Prostate gland (tissue), 2 donors: ENCODE measurements at regions not wholly inside any gene's neighbourhood (a gene's known extent, or its start where the extent isn't known, plus 50 kb on each side); places are given as distances from the start of the nearest gene placed in this dataset.
"Not testable (repeated sequence)": the region's sequence is repeated elsewhere in the genome, so short reads cannot be mapped to it uniquely, and the experiment has no call there.

ENCODE experiments used
- DNase-seq: peaks from one replicate; pipeline ENCODE4 v3.0.0-alpha.2; 2019; ENCODE audit warnings: low spot score
- H3K27ac ChIP-seq, 2 donors: fragments of 200-600 bp; sonication (generic); 2 replicates each; pipeline ENCODE4 v1.5.1; 2017 to 2019
- H3K27me3 ChIP-seq: fragments of 200-600 bp; sonication (generic); replicated peaks from 2 replicates; pipeline ENCODE4 v1.5.1; 2019; ENCODE audit not compliant: insufficient read depth
- H3K36me3 ChIP-seq, 2 donors: fragments of 200-600 bp; sonication (generic); 1 replicate in 1 of 2; 2 replicates in 1 of 2; pipeline versions ENCODE4 v1.5.1 to v1.8.1; 2017 to 2019
- H3K4me1 ChIP-seq: fragments of 200-600 bp; sonication (generic); replicated peaks from 2 replicates; pipeline ENCODE4 v1.5.1; 2019
- H3K4me3 ChIP-seq, 2 donors: fragments of 200-600 bp; sonication (generic); 2 replicates each; pipeline ENCODE4 v1.5.1; 2017 to 2019
- H3K9me3 ChIP-seq: fragments of 200-600 bp; sonication (generic); 2 replicates; pipeline ENCODE4 v1.5.1; 2017
- CTCF ChIP-seq, 4 experiments: fragments of 200-600 bp in 2 of 4; fragments of 450-650 bp in 2 of 4; sonication (generic) in 2 of 4; IDR thresholded peaks; 1 replicate in 3 of 4; 2 replicates in 1 of 4; pipeline ENCODE4 v1.5.1; 2016 to 2019; ENCODE audit warnings: antibody characterized with exemption in 4 of 4, mild to moderate bottlenecking in 2 of 4, moderate library complexity in 2 of 4
- POLR2A ChIP-seq: fragments of 450-650 bp; IDR thresholded peaks from one replicate; pipeline ENCODE4 v1.6.1; 2016; ENCODE audit warnings: antibody characterized with exemption, mild to moderate bottlenecking
- POLR2AphosphoS5 ChIP-seq: sonication (generic); formaldehyde crosslinking; IDR thresholded peaks from one replicate; pipeline ENCODE4 v1.6.1; 2017; ENCODE audit warnings: antibody characterized with exemption
- WGBS: methylation state at CpG from one replicate; pipeline ENCODE4 v1.1.5; 2018; 5-methylcytosine and 5-hydroxymethylcytosine counted together
- intact Hi-C: fragments of 100-400 bp; cut with DNase I; formaldehyde crosslinking; loops from one replicate; pipeline ENCODE4 v1.14.2; 2022

- Histone ChIP-seq H3K36me3 (no peaks in the 10 kb centered on the region), H3K4me3 (no peak overlapping the region), H3K27ac (no peak overlapping the region), H3K27me3 (no peaks in the 10 kb centered on the region), H3K4me1 (no peaks in the 10 kb centered on the region), H3K9me3 (no peaks in the 10 kb centered on the region)
- no peak for DNase-seq
- TF ChIP-seq CTCF (IDR thresholded peaks at IDR 0.05) (no peak), POLR2AphosphoS5 (no peak), POLR2A (no peak)
- intact Hi-C loops, result no loop called here
- WGBS, result 69% methylated on average over 9 of the region's 9 CpGs
Observed at GRCh38 chr18:14949800-14950664, 202.1 kb downstream of the ANKRD30B start.

DNA sequence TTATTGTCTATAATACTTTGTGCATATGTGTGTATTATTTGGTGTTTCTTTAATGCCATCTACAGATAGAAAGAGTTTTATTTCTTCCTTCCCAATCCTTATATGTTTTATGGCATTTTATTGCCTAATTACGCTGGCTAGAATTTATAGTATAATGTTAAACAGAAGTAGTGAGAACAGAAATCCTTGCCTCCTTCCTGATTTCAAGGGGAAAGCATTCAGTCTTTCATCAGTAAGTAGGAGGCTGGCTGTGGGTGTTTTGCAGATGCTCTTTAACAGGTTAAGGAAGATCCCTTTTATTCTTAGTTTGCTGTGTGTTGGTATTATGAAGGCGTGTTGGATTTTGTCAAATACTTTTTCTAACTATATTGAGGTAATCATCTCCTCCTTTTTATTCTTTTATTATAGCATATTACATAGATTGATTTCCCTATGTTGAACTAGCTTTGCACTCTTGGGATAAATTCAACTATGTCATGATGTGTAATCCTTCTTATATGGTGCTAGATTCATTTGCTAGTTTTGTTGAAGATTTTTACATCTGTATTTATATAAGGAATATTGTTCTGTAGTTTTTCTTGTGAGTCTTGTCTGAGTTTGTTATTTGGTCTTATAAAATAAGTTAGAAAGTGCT is 204.6 kb downstream of the ANKRD30B start:
- WGBS, result 56% methylated on average over 2 of the region's 2 CpGs

DNA sequence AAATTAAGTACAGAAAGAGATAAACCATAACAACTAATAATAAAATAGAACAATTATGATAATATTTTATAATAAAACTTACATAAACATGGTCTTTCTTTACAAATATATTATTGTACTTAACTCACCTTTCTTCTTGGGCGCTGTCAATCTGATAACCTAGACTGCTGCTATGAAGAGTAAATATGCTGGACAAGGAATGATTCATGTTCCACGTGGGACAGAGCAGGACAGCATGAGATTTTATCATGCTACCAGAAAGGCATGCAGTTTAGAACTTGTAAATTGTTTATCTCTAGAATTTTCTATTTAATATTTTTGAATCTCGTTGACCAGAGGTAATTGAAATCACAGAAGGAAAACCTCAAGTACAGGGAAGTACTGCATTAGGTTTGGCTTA is 210.7 kb downstream of the ANKRD30B start:
- Histone ChIP-seq H3K27me3 (no peaks in the 10 kb centered on the region), H3K4me1 (no peaks in the 10 kb centered on the region), H3K27ac (no peak overlapping the region), H3K9me3 (no peaks in the 10 kb centered on the region), H3K4me3 (no peak overlapping the region), H3K36me3 (no peaks in the 10 kb centered on the region)
- intact Hi-C loops, result no loop called here
- TF ChIP-seq CTCF (IDR thresholded peaks at IDR 0.05), result no peak
- no peak for TF ChIP-seq POLR2A
- TF ChIP-seq POLR2AphosphoS5, result no peak
- 43% methylated on average over 3 of the region's 3 CpGs for WGBS
- DNase-seq, result no peak

More for the DNA sequence above, 204.6 kb downstream of the ANKRD30B start:
- H3K36me3 ChIP-seq, H3K4me3 ChIP-seq, intact Hi-C loops, H3K27me3 ChIP-seq, H3K27ac ChIP-seq, H3K4me1 ChIP-seq, DNase-seq, H3K9me3 ChIP-seq: not testable (repeated sequence)

GRCh38 chr18:14959550-14959949 is 211.6 kb downstream of the ANKRD30B start:
- Histone ChIP-seq H3K9me3 (no peaks in the 10 kb centered on the region), H3K27me3 (no peaks in the 10 kb centered on the region), H3K36me3 (no peaks in the 10 kb centered on the region), H3K4me3 (no peak overlapping the region), H3K27ac (no peak overlapping the region), H3K4me1 (no peaks in the 10 kb centered on the region)
- intact Hi-C loops, result no loop called here
- no peak for DNase-seq
- 78% methylated on average over 10 of the region's 10 CpGs for WGBS
- no peak for TF ChIP-seq POLR2A
- no peak for TF ChIP-seq POLR2AphosphoS5
- TF ChIP-seq CTCF (IDR thresholded peaks at IDR 0.05), result no peak

DNA sequence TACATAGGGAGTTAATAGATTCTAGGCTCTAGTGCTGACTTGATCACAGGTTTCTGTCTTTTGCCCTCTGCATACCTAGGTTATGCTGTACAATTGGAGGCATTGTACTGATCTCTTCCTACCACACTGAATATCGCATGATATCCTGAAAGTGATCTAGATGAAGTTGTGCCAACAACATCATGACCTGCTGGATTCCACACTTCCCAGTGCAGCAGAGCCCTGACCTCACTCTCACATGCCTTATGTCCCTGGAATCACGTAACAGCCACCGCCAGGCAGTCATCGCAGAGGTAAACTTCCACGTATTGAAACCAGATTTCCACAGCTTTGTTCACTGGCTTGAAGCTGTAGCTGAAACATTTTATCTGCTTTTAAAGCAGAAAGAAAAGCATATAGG is 214.0 kb downstream of the ANKRD30B start:
- Histone ChIP-seq H3K27me3 (no peaks in the 10 kb centered on the region), H3K9me3 (no peaks in the 10 kb centered on the region), H3K4me1 (no peaks in the 10 kb centered on the region), H3K36me3 (no peaks in the 10 kb centered on the region), H3K4me3 (no peak overlapping the region), H3K27ac (no peak overlapping the region)
- TF ChIP-seq POLR2AphosphoS5 (no peak), CTCF (IDR thresholded peaks at IDR 0.05) (no peak)
- WGBS, result 83% methylated on average over 5 of the region's 5 CpGs
- intact Hi-C loops, result no loop called here
- no peak for DNase-seq
